Muscle layer of colon (tissue), 2 donors: ENCODE measurements at regions not wholly inside any gene's neighbourhood (a gene's known extent, or its start where the extent isn't known, plus 50 kb on each side); places are given as distances from the start of the nearest gene placed in this dataset.
"Not testable (repeated sequence)": the region's sequence is repeated elsewhere in the genome, so short reads cannot be mapped to it uniquely, and the experiment has no call there.

Experiments
- H3K27ac ChIP-seq: one replicate; pipeline ENCODE4 v1.7.0; 2013; ENCODE audit warnings: low read depth, mild to moderate bottlenecking, low read length, moderate library complexity
- H3K27me3 ChIP-seq, 2 donors: one replicate each; pipeline ENCODE4 v1.7.0; 2013; ENCODE audit warnings: low read length in 2 of 2, mild to moderate bottlenecking in 2 of 2; ENCODE audit not compliant: insufficient read depth in 2 of 2, control insufficient read depth in 1 of 2
- H3K36me3 ChIP-seq: one replicate; pipeline ENCODE4 v1.7.0; 2013; ENCODE audit warnings: mild to moderate bottlenecking, low read length; ENCODE audit not compliant: insufficient read depth
- H3K4me1 ChIP-seq: one replicate; pipeline ENCODE4 v1.7.0; 2013; ENCODE audit warnings: mild to moderate bottlenecking, low read length; ENCODE audit not compliant: insufficient read depth
- H3K4me3 ChIP-seq, 2 donors: one replicate each; pipeline ENCODE4 v1.7.0; 2013; ENCODE audit warnings: low read length in 2 of 2, low read depth in 1 of 2, mild to moderate bottlenecking in 1 of 2, moderate library complexity in 1 of 2
- H3K9ac ChIP-seq: one replicate; pipeline ENCODE4 v1.7.0; 2013; ENCODE audit warnings: low read length
- H3K9me3 ChIP-seq: one replicate; pipeline ENCODE4 v1.7.0; 2013; ENCODE audit warnings: mild to moderate bottlenecking, low read length
- donor health status: abdominal sarcoma.
- donor health status: Adenocarcinoma of cecum.

GRCh38 chr10:62498271-62498670, 124.1 kb downstream of the ZNF365 start:
- no peak overlapping the region for H3K9ac ChIP-seq
- H3K9me3 ChIP-seq = no peaks in the 10 kb centered on the region
- H3K27ac ChIP-seq = no peak overlapping the region
- no peaks in the 10 kb centered on the region for H3K4me1 ChIP-seq
- H3K36me3 ChIP-seq = no peaks in the 10 kb centered on the region
- no peaks in the 10 kb centered on the region for H3K27me3 ChIP-seq
- no peak overlapping the region for H3K4me3 ChIP-seq

- H3K4me1 ChIP-seq, H3K9ac ChIP-seq, H3K27ac ChIP-seq, H3K36me3 ChIP-seq, H3K9me3 ChIP-seq, H3K27me3 ChIP-seq, H3K4me3 ChIP-seq: not testable (repeated sequence)
Observed at GRCh38 chr10:62500116-62500515, 125.9 kb downstream of the ZNF365 start.

- H3K9ac ChIP-seq = no peak overlapping the region
- no peaks in the 10 kb centered on the region for H3K36me3 ChIP-seq
- no peaks in the 10 kb centered on the region for H3K27me3 ChIP-seq
- H3K4me3 ChIP-seq = no peak overlapping the region
- H3K4me1 ChIP-seq = no peaks in the 10 kb centered on the region
- H3K27ac ChIP-seq = no peak overlapping the region
- no peaks in the 10 kb centered on the region for H3K9me3 ChIP-seq
Observed at GRCh38 chr10:62501547-62501946, 127.4 kb downstream of the ZNF365 start.

- Histone ChIP-seq H3K27me3 (no peaks in the 10 kb centered on the region), H3K4me1 (no peaks in the 10 kb centered on the region), H3K4me3 (no peak overlapping the region), H3K9ac (no peak overlapping the region), H3K36me3 (no peaks in the 10 kb centered on the region), H3K27ac (no peak overlapping the region), H3K9me3 (no peaks in the 10 kb centered on the region)
Observed at GRCh38 chr10:62502995-62503613, 128.9 kb downstream of the ZNF365 start.

- no peak overlapping the region for H3K4me3 ChIP-seq
- H3K27me3 ChIP-seq = no peaks in the 10 kb centered on the region
- no peaks in the 10 kb centered on the region for H3K36me3 ChIP-seq
- H3K9ac ChIP-seq = no peak overlapping the region
- no peak overlapping the region for H3K27ac ChIP-seq
- H3K4me1 ChIP-seq = no peaks in the 10 kb centered on the region
- H3K9me3 ChIP-seq = no peaks in the 10 kb centered on the region
Observed at GRCh38 chr10:62503872-62504271, 129.7 kb downstream of the ZNF365 start.

GRCh38 chr10:62506371-62506770, 132.2 kb downstream of the ZNF365 start:
- H3K4me1 ChIP-seq = no peaks in the 10 kb centered on the region
- H3K27ac ChIP-seq = no peak overlapping the region
- no peaks in the 10 kb centered on the region for H3K36me3 ChIP-seq
- H3K27me3 ChIP-seq = no peaks in the 10 kb centered on the region
- no peak overlapping the region for H3K4me3 ChIP-seq
- no peak overlapping the region for H3K9ac ChIP-seq
- no peaks in the 10 kb centered on the region for H3K9me3 ChIP-seq

- H3K9me3 ChIP-seq = no peaks in the 10 kb centered on the region
- H3K4me1 ChIP-seq = no peaks in the 10 kb centered on the region
- H3K27me3 ChIP-seq = no peaks in the 10 kb centered on the region
- no peaks in the 10 kb centered on the region for H3K36me3 ChIP-seq
- H3K4me3 ChIP-seq = no peak overlapping the region
- no peak overlapping the region for H3K9ac ChIP-seq
- no peak overlapping the region for H3K27ac ChIP-seq
Observed at GRCh38 chr10:62511238-62511637, 137.1 kb downstream of the ZNF365 start.

- H3K27me3 ChIP-seq = no peaks in the 10 kb centered on the region
- no peaks in the 10 kb centered on the region for H3K36me3 ChIP-seq
- no peak overlapping the region for H3K27ac ChIP-seq
- no peak overlapping the region for H3K9ac ChIP-seq
- H3K4me3 ChIP-seq = no peak overlapping the region
- H3K9me3 ChIP-seq = no peaks in the 10 kb centered on the region
- H3K4me1 ChIP-seq = no peaks in the 10 kb centered on the region
Observed at GRCh38 chr10:62511656-62512055, 137.5 kb downstream of the ZNF365 start.

- Histone ChIP-seq H3K27me3 (no peaks in the 10 kb centered on the region), H3K4me1 (no peaks in the 10 kb centered on the region), H3K9ac (no peak overlapping the region), H3K36me3 (no peaks in the 10 kb centered on the region), H3K9me3 (no peaks in the 10 kb centered on the region), H3K27ac (no peak overlapping the region), H3K4me3 (no peak overlapping the region)
Observed at GRCh38 chr10:62512732-62513475, 138.7 kb downstream of the ZNF365 start.

- H3K4me1 ChIP-seq = no peaks in the 10 kb centered on the region
- no peaks in the 10 kb centered on the region for H3K36me3 ChIP-seq
- H3K27me3 ChIP-seq = no peaks in the 10 kb centered on the region
- H3K9me3 ChIP-seq = no peaks in the 10 kb centered on the region
- no peak overlapping the region for H3K27ac ChIP-seq
- no peak overlapping the region for H3K4me3 ChIP-seq
- H3K9ac ChIP-seq = no peak overlapping the region
Observed at GRCh38 chr10:62514079-62514693, 140.0 kb downstream of the ZNF365 start.

GRCh38 chr10:62517252-62517651, 143.1 kb downstream of the ZNF365 start:
- H3K27ac ChIP-seq = no peak overlapping the region
- no peaks in the 10 kb centered on the region for H3K36me3 ChIP-seq
- H3K9me3 ChIP-seq = no peaks in the 10 kb centered on the region
- H3K4me3 ChIP-seq = no peak overlapping the region
- H3K9ac ChIP-seq = no peak overlapping the region
- no peaks in the 10 kb centered on the region for H3K27me3 ChIP-seq
- no peaks in the 10 kb centered on the region for H3K4me1 ChIP-seq
